ENCODE measurements at regions not wholly inside any gene's neighbourhood (a gene's known extent, or its start where the extent isn't known, plus 50 kb on each side); places are given as distances from the start of the nearest gene placed in this dataset.

DNA sequence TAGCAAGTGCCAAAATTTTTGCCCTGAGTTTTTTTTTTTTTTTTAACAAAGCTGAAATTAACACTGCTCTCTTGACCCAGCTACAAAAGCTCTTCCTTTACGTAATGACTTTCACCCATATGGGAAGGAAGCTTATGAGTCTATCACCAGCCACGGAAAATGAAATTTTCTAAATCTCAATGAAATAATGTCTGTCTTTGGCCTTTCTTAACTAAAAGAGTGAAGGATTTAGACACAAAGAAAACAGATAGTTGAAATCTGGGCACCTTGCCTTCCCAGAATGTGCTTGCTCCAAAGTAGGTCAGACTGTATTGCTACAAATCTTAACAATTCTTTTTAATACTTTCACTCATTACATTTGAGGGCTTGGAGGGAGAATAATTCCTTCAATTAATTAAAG is 180.8 kb upstream of the MGAT5 start:
- H3K36me3 Mint-ChIP-seq (ENCODE audit: insufficient read depth in 1 of 3, low read depth in 3 of 3), result no peaks in the 10 kb centered on the region
- no peaks in the 10 kb centered on the region for H3K27me3 Mint-ChIP-seq (ENCODE audit: low read depth)
- Histone ChIP-seq H3K9me3 (ENCODE audit: control insufficient read depth, low read depth, low read length) (no peaks in the 10 kb centered on the region), H2AFZ (ENCODE audit: low read length) (no peak overlapping the region), H4K5ac (ENCODE audit: insufficient read length, low read depth, low read length) (no peak overlapping the region), H3K56ac (ENCODE audit: insufficient read length, low read depth, low read length) (no peak overlapping the region), H4K20me1 (ENCODE audit: control insufficient read depth, insufficient read depth, insufficient read length) (no peaks in the 10 kb centered on the region), H2AK5ac (ENCODE audit: insufficient read length, low read length) (no peak overlapping the region), H3K9ac (ENCODE audit: extremely low read depth, insufficient read length, low read length) (no peak overlapping the region), H3K4ac (ENCODE audit: low read depth, low read length) (no peak overlapping the region), H4K8ac (replicated peaks; ENCODE audit: insufficient read length, low read depth, low read length) (no peak overlapping the region), H3T11ph (ENCODE audit: low read length) (no peak overlapping the region), H3K23me2 (ENCODE audit: insufficient read length, low read depth, low read length, poor library complexity, severe bottlenecking) (no peaks in the 10 kb centered on the region), H2BK12ac (ENCODE audit: insufficient read length, low read depth, low read length) (no peak overlapping the region), H2BK15ac (ENCODE audit: low read depth, low read length) (no peak overlapping the region), H3K23ac (ENCODE audit: insufficient read length, low read depth, low read length) (no peak overlapping the region), H3K4me2 (ENCODE audit: insufficient read depth, insufficient read length, low read length) (no peak overlapping the region), H3K27me3 (ENCODE audit: insufficient read depth, low read length) (no peaks in the 10 kb centered on the region), H3K79me1 (ENCODE audit: insufficient read depth, low read depth, low read length, poor library complexity, severe bottlenecking) (no peaks in the 10 kb centered on the region), H3K18ac (ENCODE audit: insufficient read length, low read depth, low read length) (no peak overlapping the region), H4K91ac (ENCODE audit: insufficient read length, low read depth, low read length) (no peak overlapping the region), H3K14ac (ENCODE audit: insufficient read depth, low read length) (no peak overlapping the region), H2BK5ac (ENCODE audit: insufficient read length, low read length) (no peak overlapping the region), H2BK120ac (ENCODE audit: low read depth, low read length, poor library complexity, severe bottlenecking) (no peak overlapping the region), H2BK20ac (ENCODE audit: low read depth, low read length, poor library complexity, severe bottlenecking) (no peak overlapping the region), H3K79me2 (ENCODE audit: insufficient read depth, low read length) (no peaks in the 10 kb centered on the region; the same call in 1 of the 2 replicates), H3K27ac (ENCODE audit: insufficient read length, low read depth, low read length) (no peak overlapping the region), H3K4me1 (ENCODE audit: insufficient read depth, low read length) (no peaks in the 10 kb centered on the region)
- H3K4me1 Mint-ChIP-seq, result 0 out of 4 replicates have a peak, but pooled peaks cover 0 to 3% of the 10 kb centered on the region in 2 experiments
- WGBS (ENCODE audit: extremely low coverage, insufficient read length, low lambda C conversion rate), result no CpG with 5 or more reads among the region's 2 CpGs
- H3K27ac Mint-ChIP-seq, result no peak overlapping the region; a peak in 2 of 7 replicates
- H3K9me3 Mint-ChIP-seq, result peaks cover 0 to 4% of the 10 kb centered on the region in 2 experiments; a peak in 3 of 5 replicates
- H3K4me3 Mint-ChIP-seq, result no peak overlapping the region
- DNase-seq, result no peak
- TF ChIP-seq, protein P1, sequence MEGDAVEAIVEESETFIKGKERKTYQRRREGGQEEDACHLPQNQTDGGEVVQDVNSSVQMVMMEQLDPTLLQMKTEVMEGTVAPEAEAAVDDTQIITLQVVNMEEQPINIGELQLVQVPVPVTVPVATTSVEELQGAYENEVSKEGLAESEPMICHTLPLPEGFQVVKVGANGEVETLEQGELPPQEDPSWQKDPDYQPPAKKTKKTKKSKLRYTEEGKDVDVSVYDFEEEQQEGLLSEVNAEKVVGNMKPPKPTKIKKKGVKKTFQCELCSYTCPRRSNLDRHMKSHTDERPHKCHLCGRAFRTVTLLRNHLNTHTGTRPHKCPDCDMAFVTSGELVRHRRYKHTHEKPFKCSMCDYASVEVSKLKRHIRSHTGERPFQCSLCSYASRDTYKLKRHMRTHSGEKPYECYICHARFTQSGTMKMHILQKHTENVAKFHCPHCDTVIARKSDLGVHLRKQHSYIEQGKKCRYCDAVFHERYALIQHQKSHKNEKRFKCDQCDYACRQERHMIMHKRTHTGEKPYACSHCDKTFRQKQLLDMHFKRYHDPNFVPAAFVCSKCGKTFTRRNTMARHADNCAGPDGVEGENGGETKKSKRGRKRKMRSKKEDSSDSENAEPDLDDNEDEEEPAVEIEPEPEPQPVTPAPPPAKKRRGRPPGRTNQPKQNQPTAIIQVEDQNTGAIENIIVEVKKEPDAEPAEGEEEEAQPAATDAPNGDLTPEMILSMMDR (conservative IDR thresholded peaks at IDR 0.05), result no peak
